Psoas muscle (tissue), 7 donors: ENCODE measurements at regions not wholly inside any gene's neighbourhood (a gene's known extent, or its start where the extent isn't known, plus 50 kb on each side); places are given as distances from the start of the nearest gene placed in this dataset.

Experiments used
- ATAC-seq, 4 donors: fragments of 200-7000 bp; cut with Tn5 transposase; one replicate each; pipeline ENCODE4 v1.9.1; 2020; ENCODE audit warnings: moderate library complexity in 3 of 4, mild to moderate bottlenecking in 2 of 4
- DNase-seq, 2 donors: peaks; one replicate each; pipeline ENCODE4 v3.0.0-alpha.2; 2020
- H3K27ac ChIP-seq: fragments of 200-600 bp; one replicate; pipeline ENCODE4 v1.8.0; 2022
- H3K27me3 ChIP-seq, 3 donors: fragments of 200-600 bp in 1 of 3; one replicate each; pipeline versions ENCODE4 v1.6.1 to v1.8.0; 2013 to 2022; ENCODE audit warnings: low read length in 2 of 3, mild to moderate bottlenecking in 2 of 3, moderate library complexity in 1 of 3; ENCODE audit not compliant: insufficient read depth in 3 of 3
- H3K36me3 ChIP-seq, 2 donors: fragments of 200-600 bp in 1 of 2; one replicate each; pipeline versions ENCODE4 v1.6.1 to v1.8.0; 2013 to 2022; ENCODE audit warnings: low read depth in 1 of 2, mild to moderate bottlenecking in 1 of 2, moderate library complexity in 1 of 2; ENCODE audit not compliant: insufficient read depth in 1 of 2
- H3K4me1 ChIP-seq: fragments of 200-600 bp; one replicate; pipeline ENCODE4 v1.8.0; 2022
- H3K4me3 ChIP-seq: fragments of 200-600 bp; one replicate; pipeline ENCODE4 v1.8.0; 2022; ENCODE audit warnings: mild to moderate bottlenecking
- H3K9me3 ChIP-seq: fragments of 200-600 bp; one replicate; pipeline ENCODE4 v1.8.0; 2022
- WGBS, 3 donors: extraction: QIAGEN DNeasy Blood & Tissue Kit; methylation state at CpG; one replicate each; pipeline versions ENCODE4 v1.1.6 to v1.1.7; 2013; 5-methylcytosine and 5-hydroxymethylcytosine counted together
- intact Hi-C, 2 donors: fragments of 100-400 bp; cut with DNase I; formaldehyde crosslinking; loops; one replicate each; pipeline versions ENCODE4 v1.11.0 to v1.14.2; 2022
- TF ChIP-seq, protein P1 (sequence below): fragments of 200-600 bp; IDR thresholded peaks from one replicate; pipeline ENCODE4 v1.8.0; 2022; ENCODE audit warnings: antibody characterized with exemption
- donor health status: healthy with polysubstance abuse.
- donor health status: DM: no; HTN: no; CAD: no; lungs with moderate emphysema.
- donor health status: Bipolar disorder and iron deficiency.
- donor health status: healthy.
- donor health status: DM: yes; HTN: yes; CAD: no.
- donor health status: DM: no; HTN: no; CAD: no.
- donor health status: DM: yes; HTN: yes; CAD: no.

DNA sequence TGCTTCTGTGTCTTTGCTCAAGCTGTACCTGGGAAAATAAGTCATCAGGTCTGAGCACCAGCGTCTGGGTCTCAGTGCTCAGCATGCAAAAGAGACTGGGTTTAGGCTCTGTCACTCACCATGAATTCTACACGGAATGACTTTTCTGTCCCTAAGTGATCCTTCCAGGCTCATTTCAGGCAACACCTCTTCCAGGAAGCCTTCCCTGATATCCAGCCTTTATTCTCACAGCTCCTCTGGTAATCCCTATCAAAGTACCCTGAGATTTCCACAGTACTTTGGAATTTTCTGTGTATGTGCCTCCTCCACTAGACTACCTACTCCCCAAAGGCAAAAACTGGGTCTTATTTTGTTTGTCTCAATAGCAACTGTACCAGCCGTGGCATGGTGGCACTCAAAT, 92.7 kb upstream of the BOD1 start:
- Histone ChIP-seq H3K4me1 (peaks cover 20% of the 10 kb centered on the region), H3K27me3 (no peaks in the 10 kb centered on the region), H3K9me3 (no peaks in the 10 kb centered on the region), H3K4me3 (no peak overlapping the region), H3K27ac (no peak overlapping the region), H3K36me3 (no peaks in the 10 kb centered on the region)
- WGBS, 3 donors, result 92 to 95% (median 93%) methylated on average over 3 of the region's 3 CpGs
- DNase-seq, result no peak
- ATAC-seq, result no peak
- intact Hi-C loops, result loop anchor here (5.0 kb wide), 2 partner anchors 37 to 43 kb away; no protein-coding TSS in a partner anchor
- TF ChIP-seq, protein P1, sequence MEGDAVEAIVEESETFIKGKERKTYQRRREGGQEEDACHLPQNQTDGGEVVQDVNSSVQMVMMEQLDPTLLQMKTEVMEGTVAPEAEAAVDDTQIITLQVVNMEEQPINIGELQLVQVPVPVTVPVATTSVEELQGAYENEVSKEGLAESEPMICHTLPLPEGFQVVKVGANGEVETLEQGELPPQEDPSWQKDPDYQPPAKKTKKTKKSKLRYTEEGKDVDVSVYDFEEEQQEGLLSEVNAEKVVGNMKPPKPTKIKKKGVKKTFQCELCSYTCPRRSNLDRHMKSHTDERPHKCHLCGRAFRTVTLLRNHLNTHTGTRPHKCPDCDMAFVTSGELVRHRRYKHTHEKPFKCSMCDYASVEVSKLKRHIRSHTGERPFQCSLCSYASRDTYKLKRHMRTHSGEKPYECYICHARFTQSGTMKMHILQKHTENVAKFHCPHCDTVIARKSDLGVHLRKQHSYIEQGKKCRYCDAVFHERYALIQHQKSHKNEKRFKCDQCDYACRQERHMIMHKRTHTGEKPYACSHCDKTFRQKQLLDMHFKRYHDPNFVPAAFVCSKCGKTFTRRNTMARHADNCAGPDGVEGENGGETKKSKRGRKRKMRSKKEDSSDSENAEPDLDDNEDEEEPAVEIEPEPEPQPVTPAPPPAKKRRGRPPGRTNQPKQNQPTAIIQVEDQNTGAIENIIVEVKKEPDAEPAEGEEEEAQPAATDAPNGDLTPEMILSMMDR, result no peak

DNA sequence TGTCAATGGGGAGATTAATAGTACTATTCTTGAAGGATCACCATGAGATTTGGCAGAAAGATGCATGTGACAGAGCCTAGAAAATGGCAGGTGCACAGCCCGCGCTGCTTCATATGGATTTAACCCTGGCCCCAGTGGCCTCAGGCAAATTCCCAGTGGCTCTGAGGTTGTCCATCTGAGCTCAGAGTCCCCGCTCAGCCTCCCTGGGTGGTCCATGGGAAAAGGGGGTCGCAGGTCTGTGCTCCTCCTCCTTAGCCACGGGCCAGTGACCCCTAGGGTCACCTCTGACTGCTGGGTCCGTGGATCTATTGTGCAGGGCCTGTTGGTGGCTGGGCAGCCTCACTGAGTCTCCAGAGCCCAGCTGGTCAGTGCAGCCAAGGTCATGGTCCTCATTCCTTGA, 93.3 kb upstream of the BOD1 start:
- peaks cover 20% of the 10 kb centered on the region for H3K4me1 ChIP-seq
- ATAC-seq (no peak), DNase-seq (no peak)
- WGBS, 3 donors, result 63 to 72% (median 70%) methylated on average over 6 of the region's 6 CpGs
- H3K27me3 ChIP-seq, result no peaks in the 10 kb centered on the region
- H3K27ac ChIP-seq, result no peak overlapping the region
- TF ChIP-seq, protein P1, result no peak
- intact Hi-C loops, result loop anchor here (5.0 kb wide), 2 partner anchors 37 to 43 kb away; no protein-coding TSS in a partner anchor
- H3K36me3 ChIP-seq, result no peaks in the 10 kb centered on the region
- H3K9me3 ChIP-seq, result no peaks in the 10 kb centered on the region
- no peak overlapping the region for H3K4me3 ChIP-seq

DNA sequence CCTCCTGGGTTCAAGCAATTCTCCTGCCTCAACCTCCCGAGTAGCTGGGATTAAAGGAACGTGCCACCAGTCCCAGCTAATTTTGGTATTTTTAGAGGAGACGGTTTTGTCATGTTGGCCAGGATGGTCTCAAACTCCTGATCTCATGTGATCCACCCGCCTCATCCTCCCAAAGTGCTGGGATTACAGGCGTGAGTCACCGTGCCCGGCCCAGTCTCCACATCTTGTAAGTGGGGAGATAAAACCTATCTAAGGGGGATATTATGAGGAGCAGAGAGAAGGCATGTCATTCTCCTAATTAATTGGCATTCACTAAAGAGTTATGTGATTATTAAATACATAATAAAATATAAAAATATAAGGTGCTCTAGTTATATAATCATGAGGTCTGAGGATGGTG, 94.1 kb upstream of the BOD1 start:
- WGBS, 3 donors, result 95 to 96% (median 96%) methylated on average over 7 of the region's 7 CpGs
- Histone ChIP-seq H3K27me3 (no peaks in the 10 kb centered on the region), H3K4me3 (no peak overlapping the region), H3K27ac (no peak overlapping the region), H3K9me3 (no peaks in the 10 kb centered on the region), H3K4me1 (peaks cover 20% of the 10 kb centered on the region), H3K36me3 (no peaks in the 10 kb centered on the region)
- intact Hi-C loops, result no loop called here
- ATAC-seq, result no peak
- TF ChIP-seq, protein P1, result no peak
- no peak for DNase-seq

DNA sequence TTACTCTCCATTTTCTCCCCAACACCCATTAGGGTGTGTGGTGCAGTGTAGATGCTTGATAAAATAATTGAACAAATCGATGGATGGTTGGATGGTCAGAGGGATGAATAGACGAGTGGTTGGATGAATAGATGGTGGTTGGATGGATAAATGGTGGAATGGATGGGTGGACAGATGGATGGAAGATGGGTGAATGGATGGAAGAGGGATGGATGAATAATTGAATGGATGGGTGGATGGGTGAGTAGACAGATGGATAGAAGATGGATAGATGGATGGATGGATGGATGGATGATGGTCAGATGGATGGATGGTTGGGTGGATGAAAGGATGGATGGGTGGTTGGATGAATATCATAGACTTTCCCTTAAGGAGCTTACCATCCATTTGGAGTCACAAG, 95.0 kb upstream of the BOD1 start:
- peaks cover 15% of the 10 kb centered on the region for H3K4me1 ChIP-seq
- intact Hi-C loops, result no loop called here
- no peak for DNase-seq
- H3K27ac ChIP-seq, result no peak overlapping the region
- 94 to 98% (median 95%) methylated on average over 2 of the region's 2 CpGs for WGBS, 3 donors
- H3K9me3 ChIP-seq, result no peaks in the 10 kb centered on the region
- ATAC-seq, result no peak
- H3K4me3 ChIP-seq, result no peak overlapping the region
- TF ChIP-seq, protein P1, result no peak
- H3K27me3 ChIP-seq, result no peaks in the 10 kb centered on the region
- H3K36me3 ChIP-seq, result no peaks in the 10 kb centered on the region

DNA sequence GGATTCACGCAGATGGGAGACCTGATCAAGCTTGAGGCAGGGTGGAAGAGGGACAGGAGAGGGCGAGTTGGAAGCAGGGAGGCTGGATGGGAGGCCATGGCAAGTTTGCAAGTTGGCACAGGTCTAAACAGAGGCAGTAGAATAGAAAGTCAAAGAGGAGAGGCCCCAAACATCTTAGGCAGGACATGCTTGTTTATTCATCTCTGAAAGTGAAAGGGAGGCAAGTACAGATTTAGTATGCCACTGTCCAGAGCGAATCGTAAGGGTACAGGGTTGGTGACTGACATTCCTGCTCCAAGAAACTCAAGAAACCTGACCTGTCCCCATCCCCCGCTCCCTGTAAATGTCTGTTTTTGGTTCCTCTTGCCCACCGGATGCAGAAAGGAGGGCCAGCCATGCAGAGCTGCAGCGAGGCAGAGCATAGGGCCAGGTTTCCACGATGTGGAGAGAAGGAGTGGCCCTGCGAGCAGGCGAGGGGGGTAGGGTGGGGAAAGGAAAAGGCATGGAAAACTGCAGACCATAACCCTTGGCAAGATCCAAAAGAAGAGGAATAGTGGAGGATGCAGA, 96.2 kb upstream of the BOD1 start:
- TF ChIP-seq, protein P1, result no peak
- Histone ChIP-seq H3K36me3 (no peaks in the 10 kb centered on the region), H3K4me1 (peaks cover 4% of the 10 kb centered on the region), H3K27ac (no peak overlapping the region), H3K27me3 (no peaks in the 10 kb centered on the region), H3K4me3 (no peak overlapping the region), H3K9me3 (no peaks in the 10 kb centered on the region)
- ATAC-seq, result no peak
- intact Hi-C loops, result no loop called here
- 82 to 88% (median 85%) methylated on average over 10 of the region's 10 CpGs for whole genome bisulfite sequencing, 3 donors
- no peak for DNase-seq
